NCI-H187 (cell line): ENCODE measurements at regions not wholly inside any gene's neighbourhood (a gene's known extent, or its start where the extent isn't known, plus 50 kb on each side); places are given as distances from the start of the nearest gene placed in this dataset.

ENCODE experiments used
- DNase-seq, 2 experiments: peaks; one replicate each; lab custom pipeline; 2025; lab: John Stamatoyannopoulos, UW

GRCh38 chr2:41840702-41841551 lies 206.9 kb upstream of the PKDCC start:
- DNase-seq = peak; percentile 94 to 98

- no peak for DNase-seq
Measured at GRCh38 chr2:41846962-41847361, 200.9 kb upstream of the PKDCC start.

- no peak for DNase-seq
Measured at GRCh38 chr2:41847744-41848441, 199.9 kb upstream of the PKDCC start.

GRCh38 chr2:41851554-41851953 lies 196.3 kb upstream of the PKDCC start:
- DNase-seq = no peak

- no peak for DNase-seq
Measured at GRCh38 chr2:41853427-41854191, 194.2 kb upstream of the PKDCC start.

GRCh38 chr2:41854227-41854626 lies 193.6 kb upstream of the PKDCC start:
- DNase-seq = no peak

GRCh38 chr2:41856946-41857345 lies 190.9 kb upstream of the PKDCC start:
- no peak for DNase-seq

- no peak for DNase-seq
Measured at GRCh38 chr2:41859615-41860514, 188.0 kb upstream of the PKDCC start.

GRCh38 chr2:41863062-41863461 lies 184.8 kb upstream of the PKDCC start:
- no peak for DNase-seq

- DNase-seq = no peak
Measured at GRCh38 chr2:41865263-41865662, 182.6 kb upstream of the PKDCC start.

GRCh38 chr2:41867553-41867952 lies 180.3 kb upstream of the PKDCC start:
- DNase-seq = no peak

GRCh38 chr2:41869542-41870264 lies 178.1 kb upstream of the PKDCC start:
- DNase-seq = peak; percentile 7 to 37

GRCh38 chr2:41870265-41870585 lies 177.6 kb upstream of the PKDCC start:
- DNase-seq = no peak

- DNase-seq = no peak
Measured at GRCh38 chr2:41871080-41871479, 176.7 kb upstream of the PKDCC start.

- no peak for DNase-seq
Measured at GRCh38 chr2:41872646-41873045, 175.2 kb upstream of the PKDCC start.

- DNase-seq = peak in 1 of 2 experiments; percentile 79
Measured at GRCh38 chr2:41873102-41874031, 174.5 kb upstream of the PKDCC start.

- no peak for DNase-seq
Measured at GRCh38 chr2:41877114-41877678, 170.6 kb upstream of the PKDCC start.

- DNase-seq = no peak
Measured at GRCh38 chr2:41878056-41878455, 169.8 kb upstream of the PKDCC start.

- DNase-seq = no peak
Measured at GRCh38 chr2:41878716-41879234, 169.0 kb upstream of the PKDCC start.
